Mucosa of rectum (tissue), 2 donors: ENCODE measurements at regions not wholly inside any gene's neighbourhood (a gene's known extent, or its start where the extent isn't known, plus 50 kb on each side); places are given as distances from the start of the nearest gene placed in this dataset.

Experiments
- H3K27ac ChIP-seq, 2 donors: one replicate each; pipeline ENCODE4 v1.7.0; 2013; ENCODE audit warnings: inconsistent platforms in 2 of 2, low read depth in 2 of 2, low read length in 2 of 2
- H3K27me3 ChIP-seq, 2 donors: one replicate each; pipeline ENCODE4 v1.7.0; 2013; ENCODE audit warnings: low read length in 2 of 2; ENCODE audit not compliant: control insufficient read depth in 2 of 2, insufficient read depth in 2 of 2
- H3K36me3 ChIP-seq, 2 donors: one replicate each; pipeline ENCODE4 v1.7.0; 2013; ENCODE audit warnings: low read length in 2 of 2; ENCODE audit not compliant: control insufficient read depth in 2 of 2, insufficient read depth in 2 of 2
- H3K4me1 ChIP-seq, 2 donors: one replicate each; pipeline ENCODE4 v1.7.0; 2013; ENCODE audit warnings: low read length in 2 of 2, mild to moderate bottlenecking in 1 of 2; ENCODE audit not compliant: control insufficient read depth in 2 of 2, insufficient read depth in 2 of 2
- H3K4me3 ChIP-seq, 2 donors: one replicate each; pipeline ENCODE4 v1.7.0; 2013; ENCODE audit warnings: low read length in 2 of 2
- H3K9ac ChIP-seq, 2 donors: one replicate each; pipeline ENCODE4 v1.7.0; 2013; ENCODE audit warnings: low read length in 2 of 2, low read depth in 1 of 2, mild to moderate bottlenecking in 1 of 2
- H3K9me3 ChIP-seq, 2 donors: one replicate each; pipeline ENCODE4 v1.7.0; 2013; ENCODE audit warnings: low read length in 2 of 2; ENCODE audit not compliant: control insufficient read depth in 2 of 2
- donor health status: healthy.
- donor health status: Normal muscosa, but diverticular disease.

DNA sequence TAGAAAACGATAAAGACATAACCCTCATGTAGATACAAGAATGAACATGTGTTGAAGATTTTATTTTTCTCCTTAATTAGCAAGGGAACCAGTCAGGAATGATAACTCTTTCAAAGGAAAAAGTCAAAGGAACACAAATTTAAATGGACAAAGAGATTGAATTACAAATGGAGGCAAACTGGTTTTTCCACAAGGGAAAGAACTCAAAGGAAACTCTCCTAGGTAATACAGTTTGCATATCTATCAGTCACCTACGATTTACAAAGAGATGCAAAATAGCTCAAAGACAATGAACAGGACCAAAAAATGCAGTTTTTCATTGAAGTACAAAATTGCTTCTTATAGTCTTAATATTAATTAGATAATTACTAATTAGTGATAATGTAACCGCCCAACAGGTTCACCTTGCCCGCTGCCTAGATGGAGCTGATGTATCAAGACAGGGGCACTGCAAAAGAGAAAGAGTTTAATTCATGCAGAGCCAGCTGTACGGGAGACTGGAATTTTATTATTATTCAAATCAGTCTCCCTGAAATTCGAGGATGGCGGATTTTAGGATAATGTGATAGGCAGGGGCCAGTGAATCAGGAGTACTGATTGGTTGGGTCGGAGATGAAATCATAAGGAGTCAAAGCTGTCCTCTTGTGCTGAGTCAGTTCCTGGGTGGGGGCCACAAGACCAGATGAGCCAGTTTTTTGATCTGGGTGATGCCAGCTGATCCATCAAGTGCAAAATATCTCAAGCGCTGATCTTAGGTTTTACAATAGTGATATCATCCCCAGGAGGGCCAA lies 151.0 kb downstream of the TMEM17 start:
- Histone ChIP-seq H3K9me3 (no peaks in the 10 kb centered on the region), H3K4me3 (no peak overlapping the region), H3K9ac (no peak overlapping the region), H3K27me3 (no peaks in the 10 kb centered on the region), H3K4me1 (no peaks in the 10 kb centered on the region), H3K27ac (no peak overlapping the region), H3K36me3 (no peaks in the 10 kb centered on the region)

DNA sequence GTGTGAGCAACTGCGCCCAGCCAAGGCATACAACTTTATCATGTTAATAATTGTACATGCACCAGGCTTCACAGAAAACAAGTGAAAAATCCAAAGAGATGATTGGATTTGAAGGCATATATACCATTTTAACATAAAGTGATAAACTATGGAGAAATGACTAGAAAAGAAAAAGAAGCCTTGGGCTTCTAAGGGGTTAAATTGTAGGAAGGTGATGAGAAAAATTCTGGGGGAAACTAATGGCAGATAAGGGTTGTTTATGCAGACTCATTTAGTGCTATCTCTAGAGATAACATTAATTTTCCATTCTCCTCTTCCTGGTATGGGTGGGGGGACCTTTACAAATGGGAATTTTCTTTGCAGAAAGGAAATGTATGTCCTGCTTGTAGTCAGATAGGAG lies 154.0 kb downstream of the TMEM17 start:
- H3K4me3 ChIP-seq = no peak overlapping the region
- H3K27me3 ChIP-seq = no peaks in the 10 kb centered on the region
- no peaks in the 10 kb centered on the region for H3K36me3 ChIP-seq
- no peaks in the 10 kb centered on the region for H3K9me3 ChIP-seq
- no peaks in the 10 kb centered on the region for H3K4me1 ChIP-seq
- no peak overlapping the region for H3K9ac ChIP-seq
- no peak overlapping the region for H3K27ac ChIP-seq

DNA sequence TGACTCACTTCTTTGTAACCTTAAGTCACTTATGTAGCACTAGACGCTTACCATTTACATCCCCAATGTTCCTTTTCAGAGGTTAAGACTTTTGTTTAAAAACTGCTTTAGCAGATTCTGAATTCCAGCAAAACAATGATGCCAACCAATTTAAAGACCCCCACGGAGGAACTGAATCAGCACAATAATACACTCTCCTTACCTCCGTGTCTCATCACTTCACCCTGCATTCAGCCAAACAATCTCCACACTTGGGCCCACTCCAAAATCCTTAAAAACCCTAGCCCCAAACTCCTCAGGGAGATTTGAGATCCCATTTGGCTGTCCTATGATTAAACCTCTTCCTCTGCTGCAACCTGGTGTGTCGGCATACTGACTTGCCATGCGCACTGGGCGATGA lies 153.9 kb downstream of the B3GNT2 start:
- Histone ChIP-seq H3K36me3 (no peaks in the 10 kb centered on the region), H3K9ac (no peak overlapping the region), H3K4me1 (no peaks in the 10 kb centered on the region), H3K27ac (no peak overlapping the region), H3K4me3 (no peak overlapping the region), H3K9me3 (no peaks in the 10 kb centered on the region), H3K27me3 (no peaks in the 10 kb centered on the region)

DNA sequence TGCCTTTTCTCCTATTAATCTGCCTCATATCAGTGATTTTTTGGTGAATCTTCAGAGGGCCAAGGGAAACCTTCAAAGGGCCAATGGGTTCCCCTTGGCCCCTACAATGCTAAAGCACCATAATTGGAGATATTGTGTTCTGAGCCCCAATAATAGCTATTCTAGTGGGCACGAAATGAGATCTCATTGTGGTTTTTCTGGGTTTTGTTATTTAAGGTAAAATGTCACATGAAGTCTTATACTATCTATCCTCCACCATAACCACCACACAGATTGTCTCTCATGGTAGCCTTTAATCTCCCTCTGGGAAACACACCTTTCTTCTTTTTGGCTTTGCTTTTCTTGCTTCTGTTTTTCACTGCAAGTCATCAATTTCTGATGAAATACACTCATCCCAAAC lies 152.8 kb downstream of the B3GNT2 start:
- Histone ChIP-seq H3K4me3 (no peak overlapping the region), H3K27me3 (no peaks in the 10 kb centered on the region), H3K9ac (no peak overlapping the region), H3K9me3 (no peaks in the 10 kb centered on the region), H3K4me1 (no peaks in the 10 kb centered on the region), H3K27ac (no peak overlapping the region), H3K36me3 (no peaks in the 10 kb centered on the region)

DNA sequence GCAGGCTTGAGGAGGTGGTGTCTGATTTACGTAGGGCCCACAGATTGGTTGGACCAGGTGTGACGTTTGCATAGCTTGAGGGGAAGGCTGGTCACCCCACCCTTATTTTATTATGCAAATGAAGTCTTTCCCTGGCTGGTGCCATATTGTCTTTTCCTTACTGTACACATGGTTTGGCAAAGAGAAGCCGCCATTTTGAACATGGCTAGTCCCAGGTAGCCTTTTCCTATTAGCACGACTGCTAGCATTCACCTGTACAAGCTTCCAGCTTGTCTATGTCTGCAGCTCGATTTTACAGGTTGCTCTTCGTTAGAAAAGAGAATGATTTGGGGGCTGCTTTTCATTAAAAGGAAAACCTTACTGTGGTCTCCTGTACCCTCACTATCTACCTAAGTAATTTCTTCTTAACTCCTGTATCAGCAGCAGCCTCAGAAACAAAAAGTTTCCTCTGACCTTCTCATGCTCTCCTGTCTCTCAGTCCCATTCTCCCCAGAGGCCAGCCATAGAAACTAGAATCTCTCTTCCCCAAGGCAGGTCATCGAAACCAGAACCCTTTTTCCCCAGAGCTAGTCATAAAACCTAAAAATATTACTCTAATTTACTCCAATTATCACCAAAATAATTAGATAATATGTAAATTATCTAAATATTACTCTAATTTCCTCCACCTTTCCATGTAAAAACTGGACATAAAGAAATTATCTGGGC lies 151.8 kb downstream of the B3GNT2 start:
- Histone ChIP-seq H3K9me3 (no peaks in the 10 kb centered on the region), H3K27ac (no peak overlapping the region), H3K36me3 (no peaks in the 10 kb centered on the region), H3K4me1 (no peaks in the 10 kb centered on the region), H3K4me3 (no peak overlapping the region), H3K9ac (no peak overlapping the region), H3K27me3 (no peaks in the 10 kb centered on the region)

DNA sequence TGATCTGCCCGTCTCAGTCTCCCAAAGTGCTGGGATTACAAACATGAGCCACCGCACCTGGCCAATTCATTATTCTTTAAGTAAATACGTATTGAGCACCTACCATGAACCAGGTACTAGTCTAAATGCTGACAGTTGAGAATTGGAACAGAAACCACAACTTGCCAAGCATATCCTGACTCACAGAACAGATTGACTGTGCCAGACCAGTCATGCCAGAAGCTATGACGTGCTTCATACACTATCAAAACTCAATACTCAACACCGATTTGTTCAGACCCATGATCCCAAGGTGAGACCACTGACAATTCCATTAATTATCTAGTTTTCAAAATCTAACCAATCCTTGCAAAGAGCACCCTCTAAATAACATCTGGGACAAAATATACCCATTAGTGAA lies 148.6 kb downstream of the B3GNT2 start:
- H3K9ac ChIP-seq = no peak overlapping the region
- no peak overlapping the region for H3K4me3 ChIP-seq
- H3K36me3 ChIP-seq = no peaks in the 10 kb centered on the region
- H3K27ac ChIP-seq = no peak overlapping the region
- H3K27me3 ChIP-seq = no peaks in the 10 kb centered on the region
- H3K9me3 ChIP-seq = no peaks in the 10 kb centered on the region
- no peaks in the 10 kb centered on the region for H3K4me1 ChIP-seq

DNA sequence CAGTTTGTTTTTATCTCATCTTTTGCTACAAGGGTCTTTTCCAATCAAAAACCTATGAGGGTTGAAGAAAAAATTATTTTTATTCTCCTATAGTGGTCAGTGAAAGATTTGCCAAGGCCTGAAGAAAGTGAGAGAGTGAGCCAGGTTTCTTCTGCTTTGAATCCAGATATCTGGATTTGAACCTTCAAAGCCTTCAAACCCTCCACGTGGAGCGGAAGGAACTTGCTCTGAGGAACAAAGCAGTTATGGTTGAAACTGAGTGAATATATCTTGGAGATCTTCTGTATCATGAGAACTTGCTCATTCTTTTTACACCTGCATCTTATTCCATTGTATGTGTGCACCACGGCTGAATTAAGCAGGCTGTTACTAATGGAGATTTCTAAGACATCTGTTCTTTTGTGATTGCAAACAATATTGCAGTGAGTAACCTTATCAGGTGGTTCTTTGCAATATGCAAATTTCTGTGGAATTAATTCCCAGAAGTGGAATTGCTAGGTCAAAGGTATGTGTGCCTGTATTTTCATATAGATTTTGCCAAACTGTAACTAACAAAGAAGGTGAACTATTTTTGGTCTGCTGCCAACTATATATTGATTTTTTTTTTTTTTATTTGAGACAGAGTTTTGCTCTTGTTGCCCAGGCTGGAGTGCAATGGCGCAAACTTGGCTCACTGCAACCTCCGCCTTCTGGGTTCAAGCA lies 147.9 kb downstream of the B3GNT2 start:
- no peaks in the 10 kb centered on the region for H3K27me3 ChIP-seq
- H3K4me3 ChIP-seq = no peak overlapping the region
- H3K9ac ChIP-seq = no peak overlapping the region
- no peaks in the 10 kb centered on the region for H3K9me3 ChIP-seq
- H3K4me1 ChIP-seq = no peaks in the 10 kb centered on the region
- no peak overlapping the region for H3K27ac ChIP-seq
- H3K36me3 ChIP-seq = no peaks in the 10 kb centered on the region

DNA sequence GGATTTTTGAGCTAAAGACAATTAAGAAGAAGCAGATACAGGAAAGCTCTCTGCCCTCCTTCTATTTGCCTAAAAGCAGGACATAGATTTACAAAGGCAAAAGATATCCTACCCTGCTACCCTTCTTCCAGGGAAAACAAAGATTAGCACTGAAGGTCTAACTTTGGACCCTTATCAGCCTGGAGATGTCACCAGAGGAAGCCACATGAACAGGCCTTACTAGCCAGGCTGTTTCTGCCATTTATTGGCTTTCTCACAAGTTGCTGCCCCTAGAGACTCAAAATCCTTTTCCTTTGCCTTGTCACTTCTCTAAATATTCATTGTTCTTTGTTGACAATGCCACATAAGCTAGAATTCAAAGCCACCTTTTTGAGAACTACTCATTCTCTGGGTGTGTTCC lies 147.3 kb downstream of the B3GNT2 start:
- H3K4me1 ChIP-seq = no peaks in the 10 kb centered on the region
- H3K9ac ChIP-seq = no peak overlapping the region
- no peaks in the 10 kb centered on the region for H3K9me3 ChIP-seq
- H3K4me3 ChIP-seq = no peak overlapping the region
- H3K27ac ChIP-seq = no peak overlapping the region
- no peaks in the 10 kb centered on the region for H3K36me3 ChIP-seq
- H3K27me3 ChIP-seq = no peaks in the 10 kb centered on the region

DNA sequence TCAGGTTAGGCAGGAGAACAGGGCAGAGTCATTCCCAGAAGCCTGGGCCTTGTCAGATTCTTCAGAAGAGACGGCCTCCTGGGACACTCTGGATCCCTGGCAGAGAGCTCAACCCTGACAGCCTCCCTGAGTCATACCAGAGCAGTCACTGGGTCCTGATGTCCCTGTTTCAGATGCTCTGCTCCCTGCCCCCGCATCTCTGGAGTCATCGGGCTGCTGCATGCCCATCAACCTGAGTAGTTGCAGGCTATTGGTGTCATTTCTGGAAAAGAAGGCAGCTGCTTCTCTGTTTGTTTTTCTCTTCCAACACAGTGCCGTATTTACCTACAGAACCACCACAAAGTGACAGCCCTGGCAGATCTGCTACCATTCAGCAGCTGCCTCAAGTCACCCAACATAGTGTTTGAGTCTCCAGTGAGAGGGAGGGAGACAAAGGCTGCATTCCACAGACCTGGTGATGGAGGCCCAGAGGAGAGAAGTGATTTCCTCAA lies 145.1 kb downstream of the B3GNT2 start:
- H3K4me3 ChIP-seq = no peak overlapping the region
- no peaks in the 10 kb centered on the region for H3K9me3 ChIP-seq
- no peak overlapping the region for H3K9ac ChIP-seq
- no peaks in the 10 kb centered on the region for H3K36me3 ChIP-seq
- no peaks in the 10 kb centered on the region for H3K4me1 ChIP-seq
- H3K27ac ChIP-seq = no peak overlapping the region
- no peaks in the 10 kb centered on the region for H3K27me3 ChIP-seq

DNA sequence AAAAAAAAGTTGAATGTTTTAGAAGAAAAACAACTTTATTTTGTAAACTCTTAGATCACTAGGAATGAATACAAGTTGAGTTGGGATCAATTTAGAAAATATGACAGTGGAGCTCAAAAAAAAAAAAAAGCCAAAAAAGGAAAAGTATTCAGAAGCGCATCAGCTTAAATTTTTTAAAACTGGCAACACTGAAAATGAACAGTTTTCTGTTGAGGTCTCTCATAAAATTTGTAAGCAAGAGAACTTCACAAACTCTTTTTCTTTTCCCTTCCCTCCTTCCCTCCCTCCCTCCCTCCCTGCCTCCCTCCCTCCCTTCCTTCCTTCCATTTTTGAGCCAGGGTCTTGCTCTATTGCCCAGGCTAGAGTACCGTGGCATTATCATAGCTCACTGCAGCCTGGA lies 143.9 kb downstream of the B3GNT2 start:
- Histone ChIP-seq H3K4me3 (no peak overlapping the region), H3K36me3 (no peaks in the 10 kb centered on the region), H3K9ac (no peak overlapping the region), H3K27me3 (no peaks in the 10 kb centered on the region), H3K9me3 (no peaks in the 10 kb centered on the region), H3K27ac (no peak overlapping the region), H3K4me1 (no peaks in the 10 kb centered on the region)
